ENCODE measurements at regions not wholly inside any gene's neighbourhood (a gene's known extent, or its start where the extent isn't known, plus 50 kb on each side); places are given as distances from the start of the nearest gene placed in this dataset.
"Not testable (repeated sequence)": the region's sequence is repeated elsewhere in the genome, so short reads cannot be mapped to it uniquely, and the experiment has no call there.

- TF ChIP-seq ATF2 (IDR thresholded peaks at IDR 0.05; ENCODE audit: low read length), result no peak
These were observed 706.9 kb upstream of the CTNND2 start (continued) for GRCh38 chr5:12611132-12611531.

- H2AK5ac ChIP-seq (ENCODE audit: low read depth, low read length); H3K4me3 ChIP-seq (ENCODE audit: extremely low read depth in 1 of 4, insufficient read depth in 2 of 4, low read depth in 3 of 4, low read length in 4 of 4); H3K14ac ChIP-seq (ENCODE audit: insufficient read length); H3K27me3 ChIP-seq (replicated peaks in 1 of 4; ENCODE audit: control insufficient read depth in 3 of 4, extremely low read depth in 1 of 4, insufficient read depth in 3 of 4, low read length in 3 of 4); FAIRE-seq; H3K18ac ChIP-seq (ENCODE audit: extremely low read depth, low read length); H3K4me1 ChIP-seq (replicated peaks in 1 of 4; ENCODE audit: control insufficient read depth in 3 of 4, insufficient read depth in 4 of 4, low read length in 3 of 4); H2BK12ac ChIP-seq (ENCODE audit: low read depth, low read length); POLR2A ChIA-PET (ENCODE audit: partially characterized antibody); H3K9ac ChIP-seq (replicated peaks in 1 of 4; ENCODE audit: extremely low read depth in 1 of 4, low read depth in 3 of 4, low read length in 3 of 4); H3K79me1 ChIP-seq (ENCODE audit: low read depth, low read length); H4K8ac ChIP-seq (ENCODE audit: extremely low read depth, insufficient read depth, low read length); H2AFZ ChIP-seq (ENCODE audit: low read length); H3K23ac ChIP-seq (ENCODE audit: insufficient read length); H3K36me3 ChIP-seq (ENCODE audit: control insufficient read depth in 2 of 4, insufficient read depth in 4 of 4, low read length in 3 of 4); CTCF ChIA-PET (ENCODE audit: partially characterized antibody); H3K27ac ChIP-seq (ENCODE audit: low read depth, low read length); H4K5ac ChIP-seq (ENCODE audit: insufficient read length, low read depth, low read length); H2BK15ac ChIP-seq (ENCODE audit: low read length); H3K9me3 ChIP-seq (ENCODE audit: insufficient read depth in 2 of 2, low read depth in 1 of 2, low read length in 1 of 2); H2BK5ac ChIP-seq (ENCODE audit: low read depth, low read length); H3K56ac ChIP-seq (replicated peaks; ENCODE audit: insufficient read length, low read depth, low read length); H3K4me2 ChIP-seq (ENCODE audit: insufficient read depth in 1 of 2, low read depth in 2 of 2, low read length in 2 of 2); H4K91ac ChIP-seq (replicated peaks; ENCODE audit: insufficient read length, low read length); H2BK20ac ChIP-seq (ENCODE audit: low read length); H4K20me1 ChIP-seq (replicated peaks in 1 of 2; ENCODE audit: control insufficient read depth in 1 of 2, insufficient read depth in 2 of 2, low read length in 2 of 2); DNase-seq (ENCODE audit: low read depth in 1 of 2, low spot score in 2 of 2); H3K4ac ChIP-seq (replicated peaks; ENCODE audit: insufficient read length, low read depth, low read length); H3K79me2 ChIP-seq (ENCODE audit: control insufficient read depth in 1 of 2, insufficient read depth in 2 of 2, low read length in 2 of 2); H3K23me2 ChIP-seq (ENCODE audit: low read depth, low read length); H2BK120ac ChIP-seq (replicated peaks; ENCODE audit: low read depth, low read length): not testable (repeated sequence)
- 50% methylated on average over 2 of the region's 2 CpGs; no CpG with 5 or more reads in 1 of the 2 experiments for WGBS, 2 experiments (ENCODE audit: extremely low coverage in 1 of 2, insufficient coverage in 1 of 2, insufficient read length in 1 of 2, insufficient replicate concordance in 2 of 2, low coverage in 1 of 2, low lambda C conversion rate in 2 of 2, missing lambda C conversion rate in 1 of 2)
These were observed 703.6 kb upstream of the CTNND2 start for GRCh38 chr5:12607817-12608216.

Measured in H1 (cell line).